GM13977 (cell line): ENCODE measurements at regions not wholly inside any gene's neighbourhood (a gene's known extent, or its start where the extent isn't known, plus 50 kb on each side); places are given as distances from the start of the nearest gene placed in this dataset.
"Not testable (repeated sequence)": the region's sequence is repeated elsewhere in the genome, so short reads cannot be mapped to it uniquely, and the experiment has no call there.

Source experiments
- DNase-seq: peaks from one replicate; pipeline ENCODE4 v3.0.0; 2012; ENCODE audit warnings: low spot score
- in situ Hi-C: fragments of 300-500 bp; cut with MboI; formaldehyde crosslinking; loops from one replicate; pipeline ENCODE4 v1.12.0; 2022; ENCODE audit warnings: low sequenced_read_pairs, low pct_unique_long_range_greater_than_20kb, mixed read lengths, inconsistent platforms; ENCODE audit not compliant: unreplicated experiment
- TF ChIP-seq, protein P1 (sequence below): IDR thresholded peaks from 2 replicates; pipeline ENCODE4 v1.5.1; 2012; ENCODE audit warnings: mild to moderate bottlenecking, control low read depth; ENCODE audit not compliant: insufficient read depth; ENCODE audit errors: extremely low read depth, missing control alignments

GRCh38 chr7:49706106-49706505, 67.3 kb upstream of the VWC2 start:
- in situ Hi-C loops: no loop called here
- TF ChIP-seq, protein P1, sequence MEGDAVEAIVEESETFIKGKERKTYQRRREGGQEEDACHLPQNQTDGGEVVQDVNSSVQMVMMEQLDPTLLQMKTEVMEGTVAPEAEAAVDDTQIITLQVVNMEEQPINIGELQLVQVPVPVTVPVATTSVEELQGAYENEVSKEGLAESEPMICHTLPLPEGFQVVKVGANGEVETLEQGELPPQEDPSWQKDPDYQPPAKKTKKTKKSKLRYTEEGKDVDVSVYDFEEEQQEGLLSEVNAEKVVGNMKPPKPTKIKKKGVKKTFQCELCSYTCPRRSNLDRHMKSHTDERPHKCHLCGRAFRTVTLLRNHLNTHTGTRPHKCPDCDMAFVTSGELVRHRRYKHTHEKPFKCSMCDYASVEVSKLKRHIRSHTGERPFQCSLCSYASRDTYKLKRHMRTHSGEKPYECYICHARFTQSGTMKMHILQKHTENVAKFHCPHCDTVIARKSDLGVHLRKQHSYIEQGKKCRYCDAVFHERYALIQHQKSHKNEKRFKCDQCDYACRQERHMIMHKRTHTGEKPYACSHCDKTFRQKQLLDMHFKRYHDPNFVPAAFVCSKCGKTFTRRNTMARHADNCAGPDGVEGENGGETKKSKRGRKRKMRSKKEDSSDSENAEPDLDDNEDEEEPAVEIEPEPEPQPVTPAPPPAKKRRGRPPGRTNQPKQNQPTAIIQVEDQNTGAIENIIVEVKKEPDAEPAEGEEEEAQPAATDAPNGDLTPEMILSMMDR: no peak
- no peak for DNase-seq

GRCh38 chr7:49707891-49708290, 65.5 kb upstream of the VWC2 start:
- DNase-seq: no peak
- in situ Hi-C loops: no loop called here
- TF ChIP-seq, protein P1: no peak

DNA sequence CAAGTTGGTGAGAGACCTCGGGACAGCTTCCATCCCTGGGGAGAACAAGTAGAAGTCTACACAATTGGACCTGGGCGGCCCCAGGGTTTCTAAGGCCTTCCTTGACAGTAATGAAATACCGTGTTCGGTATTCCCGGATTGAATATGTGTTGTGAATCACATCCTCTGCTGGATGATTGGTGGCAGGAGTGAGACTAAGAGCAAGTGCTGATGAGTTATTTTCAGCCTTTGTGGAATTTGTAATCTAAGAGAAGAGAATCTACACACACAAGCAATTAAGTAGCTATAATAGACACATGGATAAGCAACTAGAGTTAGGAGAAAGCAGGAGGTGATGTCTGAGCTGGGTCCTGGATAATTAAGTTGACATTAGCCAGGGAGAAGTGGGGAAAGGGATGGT, 64.8 kb upstream of the VWC2 start:
- no peak for DNase-seq
- TF ChIP-seq, protein P1: no peak
- in situ Hi-C loops: no loop called here

- in situ Hi-C loops, DNase-seq: not testable (repeated sequence)
Observed at GRCh38 chr7:49711072-49711723, 62.2 kb upstream of the VWC2 start.

- in situ Hi-C loops: no loop called here
- TF ChIP-seq, protein P1: no peak
- DNase-seq: no peak
Observed at GRCh38 chr7:49714182-49714581, 59.3 kb upstream of the VWC2 start.

- in situ Hi-C loops: no loop called here
- TF ChIP-seq, protein P1: no peak
- no peak for DNase-seq
Observed at GRCh38 chr7:49715486-49715885, 58.0 kb upstream of the VWC2 start.

DNA sequence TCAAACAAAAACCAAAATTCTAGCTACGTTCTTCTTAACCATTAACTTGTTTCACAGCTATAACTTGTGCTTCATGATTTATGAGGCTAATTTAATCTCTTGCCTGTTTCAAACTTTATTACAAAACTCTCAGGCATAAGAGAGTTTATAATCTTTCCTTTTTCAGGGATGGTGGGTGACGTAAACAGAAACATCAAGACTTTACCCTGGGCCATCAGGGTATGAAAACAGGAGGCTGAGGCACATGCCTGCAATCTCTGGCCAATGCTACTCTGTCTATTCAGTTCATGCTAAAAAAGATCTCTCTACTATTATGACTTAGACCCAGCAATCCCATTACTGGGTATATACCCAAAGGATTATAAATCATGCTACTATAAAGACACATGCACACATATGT, 55.9 kb upstream of the VWC2 start:
- in situ Hi-C loops: no loop called here
- no peak for DNase-seq
- TF ChIP-seq, protein P1: no peak
